ENCODE measurements at regions not wholly inside any gene's neighbourhood (a gene's known extent, or its start where the extent isn't known, plus 50 kb on each side); places are given as distances from the start of the nearest gene placed in this dataset.

DNA sequence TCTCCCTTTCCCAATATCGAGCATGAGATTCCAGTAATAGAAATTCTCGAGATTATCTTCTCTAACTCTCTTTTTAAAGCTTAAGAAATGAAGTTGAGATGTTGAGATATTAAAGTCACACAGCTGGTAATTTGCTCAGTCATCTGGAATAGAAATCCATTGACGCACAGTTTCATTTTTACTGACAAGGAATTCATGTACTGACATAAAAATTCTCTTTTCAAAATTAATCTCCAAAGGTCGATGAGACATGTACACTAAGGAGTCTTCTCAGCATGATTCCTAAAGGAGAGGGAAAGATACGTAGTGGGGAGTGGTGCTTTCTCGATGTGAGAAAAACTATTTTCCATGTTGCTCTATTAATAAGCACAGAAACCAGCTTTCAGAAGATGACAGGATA, 1639.5 kb upstream of the MIR17HG start:
- no peaks in the 10 kb centered on the region for H3K27me3 ChIP-seq (ENCODE audit: low read depth)
- ATAC-seq (no peak), DNase-seq (no peak)
- TF ChIP-seq, protein P1, sequence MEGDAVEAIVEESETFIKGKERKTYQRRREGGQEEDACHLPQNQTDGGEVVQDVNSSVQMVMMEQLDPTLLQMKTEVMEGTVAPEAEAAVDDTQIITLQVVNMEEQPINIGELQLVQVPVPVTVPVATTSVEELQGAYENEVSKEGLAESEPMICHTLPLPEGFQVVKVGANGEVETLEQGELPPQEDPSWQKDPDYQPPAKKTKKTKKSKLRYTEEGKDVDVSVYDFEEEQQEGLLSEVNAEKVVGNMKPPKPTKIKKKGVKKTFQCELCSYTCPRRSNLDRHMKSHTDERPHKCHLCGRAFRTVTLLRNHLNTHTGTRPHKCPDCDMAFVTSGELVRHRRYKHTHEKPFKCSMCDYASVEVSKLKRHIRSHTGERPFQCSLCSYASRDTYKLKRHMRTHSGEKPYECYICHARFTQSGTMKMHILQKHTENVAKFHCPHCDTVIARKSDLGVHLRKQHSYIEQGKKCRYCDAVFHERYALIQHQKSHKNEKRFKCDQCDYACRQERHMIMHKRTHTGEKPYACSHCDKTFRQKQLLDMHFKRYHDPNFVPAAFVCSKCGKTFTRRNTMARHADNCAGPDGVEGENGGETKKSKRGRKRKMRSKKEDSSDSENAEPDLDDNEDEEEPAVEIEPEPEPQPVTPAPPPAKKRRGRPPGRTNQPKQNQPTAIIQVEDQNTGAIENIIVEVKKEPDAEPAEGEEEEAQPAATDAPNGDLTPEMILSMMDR (IDR thresholded peaks at IDR 0.05) = no peak
- no peak overlapping the region for H3K4me3 ChIP-seq
- H3K36me3 ChIP-seq = no peaks in the 10 kb centered on the region
- intact Hi-C loops (cut with DNase I) = no loop called here
- H3K27ac ChIP-seq = no peak overlapping the region
- H3K9me3 ChIP-seq = no peaks in the 10 kb centered on the region
- H3K4me1 ChIP-seq = no peaks in the 10 kb centered on the region

DNA sequence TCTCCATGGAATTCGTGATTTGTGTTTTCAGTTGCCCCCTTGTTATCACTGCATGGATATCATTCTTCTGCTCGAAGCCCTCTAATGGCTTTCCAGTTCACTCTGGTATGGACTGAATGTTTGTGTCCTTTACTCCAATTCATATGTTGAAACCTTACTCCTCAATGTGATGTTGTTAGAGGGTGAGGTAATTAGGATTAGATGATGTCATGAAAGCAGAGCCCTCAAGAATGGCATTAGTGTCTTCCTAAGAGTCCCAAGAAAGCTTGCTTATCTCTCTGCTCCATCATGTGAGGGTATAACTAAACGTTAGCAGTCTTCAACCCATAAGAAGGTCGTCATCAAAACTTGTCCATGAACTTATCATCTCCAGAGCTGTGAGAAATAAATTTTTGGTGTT, 1626.3 kb upstream of the MIR17HG start:
- intact Hi-C loops (cut with DNase I) = no loop called here
- H3K4me3 ChIP-seq = no peak overlapping the region

DNA sequence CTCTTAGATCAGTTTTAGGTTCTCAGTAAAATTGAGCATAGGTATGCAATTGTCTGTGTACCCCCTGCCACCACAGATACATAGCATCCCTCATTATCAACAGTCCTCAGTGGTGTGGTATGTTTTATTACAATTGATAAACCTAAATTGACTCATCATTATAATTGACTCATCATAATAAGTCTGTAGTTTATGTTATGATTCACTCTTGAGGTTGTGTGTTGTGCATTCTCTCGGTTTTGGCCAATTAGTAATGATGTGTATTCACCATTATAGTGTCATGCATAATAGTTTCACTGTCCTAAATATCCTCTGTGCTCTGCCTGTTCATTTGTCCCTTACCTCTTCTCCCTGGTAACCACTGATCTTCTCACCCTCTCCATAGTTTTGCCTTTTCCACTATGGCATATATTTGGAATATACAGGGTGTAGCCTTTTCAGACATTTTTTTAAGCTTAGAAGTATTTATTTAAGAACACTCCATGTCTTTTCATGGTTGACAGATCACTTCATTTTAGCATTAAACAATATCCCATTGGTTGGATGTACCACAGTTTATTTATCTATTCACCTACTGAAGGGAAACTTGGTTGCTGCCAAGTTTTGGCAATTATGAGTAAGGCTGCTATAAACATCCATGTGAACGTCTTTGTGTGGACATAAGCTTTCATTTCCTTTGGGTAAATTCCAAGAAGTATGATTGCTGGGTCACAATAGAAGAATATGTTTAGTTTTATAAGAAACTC, 1620.6 kb upstream of the MIR17HG start:
- Histone ChIP-seq H3K4me3 (no peak overlapping the region), H3K9me3 (no peaks in the 10 kb centered on the region), H3K36me3 (no peaks in the 10 kb centered on the region), H3K27me3 (ENCODE audit: low read depth) (no peaks in the 10 kb centered on the region), H3K4me1 (no peaks in the 10 kb centered on the region), H3K27ac (no peak overlapping the region)
- no peak for DNase-seq
- intact Hi-C loops (cut with DNase I) = no loop called here
- TF ChIP-seq, protein P1 (IDR thresholded peaks at IDR 0.05) = no peak
- ATAC-seq = no peak

More for the DNA sequence above, 1626.3 kb upstream of the MIR17HG start:
- no peak for DNase-seq
- TF ChIP-seq, protein P1 (IDR thresholded peaks at IDR 0.05) = no peak
- Histone ChIP-seq H3K4me1 (no peaks in the 10 kb centered on the region), H3K27me3 (ENCODE audit: low read depth) (no peaks in the 10 kb centered on the region), H3K9me3 (no peaks in the 10 kb centered on the region), H3K27ac (no peak overlapping the region), H3K36me3 (no peaks in the 10 kb centered on the region)
- ATAC-seq = no peak

DNA sequence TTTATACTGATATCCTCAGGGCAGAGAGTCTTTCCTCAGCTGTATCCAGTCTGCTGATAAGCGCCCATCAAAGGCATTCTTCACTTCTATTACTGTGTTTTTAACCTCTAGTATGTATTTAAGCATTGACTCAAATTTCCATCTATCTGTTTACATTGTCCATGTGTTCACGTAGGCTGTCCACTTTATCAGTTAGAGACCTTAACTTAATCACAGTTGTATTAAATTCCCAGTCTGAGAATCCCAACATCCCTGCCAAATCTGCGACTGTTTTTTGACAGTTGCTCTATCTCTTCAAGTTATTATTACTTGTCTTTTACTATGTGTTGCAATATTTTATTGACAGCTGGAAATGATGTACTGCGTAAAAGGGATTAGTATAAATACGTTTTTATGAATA, 1613.7 kb upstream of the MIR17HG start:
- intact Hi-C loops (cut with DNase I) = no loop called here
- no peak for ATAC-seq
- H3K4me1 ChIP-seq = no peaks in the 10 kb centered on the region
- H3K27me3 ChIP-seq (ENCODE audit: low read depth) = no peaks in the 10 kb centered on the region
- no peak overlapping the region for H3K4me3 ChIP-seq
- no peaks in the 10 kb centered on the region for H3K36me3 ChIP-seq
- no peak overlapping the region for H3K27ac ChIP-seq
- no peak for DNase-seq
- TF ChIP-seq, protein P1 (IDR thresholded peaks at IDR 0.05) = no peak
- H3K9me3 ChIP-seq = no peaks in the 10 kb centered on the region

DNA sequence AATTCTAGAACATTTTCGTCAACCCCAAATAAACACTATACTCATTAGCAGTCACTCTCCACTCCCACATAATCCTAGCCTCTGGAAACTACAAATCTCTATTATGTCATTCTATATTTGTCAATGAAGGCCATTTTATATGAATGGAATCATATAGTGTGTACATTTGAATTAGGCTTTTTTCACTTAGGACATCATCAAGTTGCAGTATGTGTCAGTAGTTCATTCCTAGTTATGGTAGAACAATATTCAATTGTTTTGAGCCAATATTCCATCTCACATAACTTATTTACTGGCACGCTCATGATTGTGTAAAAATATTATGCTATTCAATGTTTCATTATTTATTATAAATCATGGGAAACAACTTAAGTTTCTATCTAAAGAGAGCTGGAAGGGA, 1610.4 kb upstream of the MIR17HG start:
- H3K36me3 ChIP-seq = no peaks in the 10 kb centered on the region
- no peaks in the 10 kb centered on the region for H3K27me3 ChIP-seq (ENCODE audit: low read depth)
- H3K4me3 ChIP-seq = no peak overlapping the region
- no peak overlapping the region for H3K27ac ChIP-seq
- intact Hi-C loops (cut with DNase I) = no loop called here
- ATAC-seq (no peak), DNase-seq (no peak)
- H3K4me1 ChIP-seq = no peaks in the 10 kb centered on the region
- H3K9me3 ChIP-seq = no peaks in the 10 kb centered on the region
- TF ChIP-seq, protein P1 (IDR thresholded peaks at IDR 0.05) = no peak

Data from lower lobe of right lung (tissue), 2 donors.